Prostate gland (tissue), 2 donors: ENCODE measurements at regions not wholly inside any gene's neighbourhood (a gene's known extent, or its start where the extent isn't known, plus 50 kb on each side); places are given as distances from the start of the nearest gene placed in this dataset.

Source experiments
- CTCF ChIP-seq, 4 experiments: fragments of 200-600 bp in 2 of 4; fragments of 450-650 bp in 2 of 4; sonication (generic) in 2 of 4; IDR thresholded peaks; 1 replicate in 3 of 4; 2 replicates in 1 of 4; pipeline ENCODE4 v1.5.1; 2016 to 2019; ENCODE audit warnings: antibody characterized with exemption in 4 of 4, mild to moderate bottlenecking in 2 of 4, moderate library complexity in 2 of 4
- POLR2A ChIP-seq: fragments of 450-650 bp; IDR thresholded peaks from one replicate; pipeline ENCODE4 v1.6.1; 2016; ENCODE audit warnings: antibody characterized with exemption, mild to moderate bottlenecking

- TF ChIP-seq POLR2A = no peak
- no peak for TF ChIP-seq CTCF (IDR thresholded peaks at IDR 0.05)
Measured at GRCh38 chr11:95379479-95379878, 148.5 kb upstream of the SESN3 start.
